Adrenal gland (tissue), 9 donors: ENCODE measurements at regions not wholly inside any gene's neighbourhood (a gene's known extent, or its start where the extent isn't known, plus 50 kb on each side); places are given as distances from the start of the nearest gene placed in this dataset.

Source experiments
- DNase-seq, 7 donors: peaks; one replicate each; pipeline ENCODE4 v3.0.0-alpha.2; 2019 to 2020
- H3K27ac ChIP-seq, 5 donors: fragments of 200-600 bp; sonication (generic) in 4 of 5; 1 replicate in 3 of 5; 2 replicates in 2 of 5; pipeline versions ENCODE4 v1.5.1 to v1.8.0; 2016 to 2020; ENCODE audit warnings: mild to moderate bottlenecking in 1 of 5
- H3K27me3 ChIP-seq: fragments of 200-600 bp; 2 replicates; pipeline ENCODE4 v1.8.0; 2021
- H3K36me3 ChIP-seq, 2 donors: fragments of 200-600 bp; replicated peaks in 1 of 2; 1 replicate in 1 of 2; 2 replicates in 1 of 2; pipeline versions ENCODE4 v1.5.1 to v1.8.0; 2018 to 2022
- H3K4me1 ChIP-seq, 2 donors: fragments of 200-600 bp; replicated peaks in 1 of 2; 1 replicate in 1 of 2; 2 replicates in 1 of 2; pipeline versions ENCODE4 v1.5.1 to v1.8.0; 2018 to 2021
- H3K4me3 ChIP-seq, 4 donors: fragments of 200-600 bp; sonication (generic) in 3 of 4; one replicate each; pipeline ENCODE4 v1.5.1; 2016 to 2018
- H3K9me3 ChIP-seq, 3 donors: fragments of 200-600 bp; sonication (generic) in 1 of 3; replicated peaks in 1 of 3; 1 replicate in 2 of 3; 2 replicates in 1 of 3; pipeline versions ENCODE4 v1.5.1 to v1.8.0; 2016 to 2021
- CTCF ChIP-seq, 6 experiments: fragments of 450-650 bp in 4 of 6; fragments of 200-600 bp in 2 of 6; sonication (generic) in 1 of 6; IDR thresholded peaks; 1 replicate in 5 of 6; 2 replicates in 1 of 6; pipeline versions ENCODE4 v1.5.1 to v1.8.0; 2016 to 2021; ENCODE audit warnings: antibody characterized with exemption in 6 of 6, mild to moderate bottlenecking in 2 of 6, moderate library complexity in 1 of 6
- POLR2A ChIP-seq, 2 donors: fragments of 450-650 bp; IDR thresholded peaks; one replicate each; pipeline ENCODE4 v1.6.1; 2017; ENCODE audit warnings: antibody characterized with exemption in 2 of 2, mild to moderate bottlenecking in 2 of 2, moderate library complexity in 1 of 2
- WGBS, 4 donors: extraction: QIAGEN DNeasy Blood & Tissue Kit in 2 of 4; methylation state at CpG; one replicate each; pipeline versions ENCODE4 v1.1.5 to v1.1.7; 2013 to 2017; 5-methylcytosine and 5-hydroxymethylcytosine counted together
- intact Hi-C, 2 donors: fragments of 100-400 bp; cut with DNase I; formaldehyde crosslinking; loops; one replicate each; pipeline versions ENCODE4 v1.14.1 to v1.15.0; 2022 to 2023
- donor health status: healthy with polysubstance abuse.
- donor health status: Bipolar disorder and iron deficiency.
- donor health status: DM: yes; HTN: yes; CAD: no.
- donor health status: DM: no; HTN: no; CAD: no.
- donor health status: DM: no; HTN: no; CAD: no.

- peaks cover 5% of the 10 kb centered on the region for H3K27me3 ChIP-seq
These were observed 139.6 kb upstream of the GPR26 start for GRCh38 chr10:123526356-123527064.

GRCh38 chr10:123527151-123527550 lies 139.0 kb upstream of the GPR26 start:
- Histone ChIP-seq H3K27ac (no peak overlapping the region), H3K4me1 (no peaks in the 10 kb centered on the region), H3K9me3 (no peaks in the 10 kb centered on the region), H3K27me3 (peaks cover 5% of the 10 kb centered on the region), H3K36me3 (no peaks in the 10 kb centered on the region), H3K4me3 (no peak overlapping the region)
- TF ChIP-seq POLR2A (IDR thresholded peaks at IDR 0.05) = no peak
- no peak for TF ChIP-seq CTCF (IDR thresholded peaks at IDR 0.05)
- no peak for DNase-seq
- intact Hi-C loops = no loop called here

More at GRCh38 chr10:123526356-123527064, 139.6 kb upstream of the GPR26 start:
- H3K4me1 ChIP-seq = no peaks in the 10 kb centered on the region
- no peak for TF ChIP-seq POLR2A (IDR thresholded peaks at IDR 0.05)
- TF ChIP-seq CTCF (IDR thresholded peaks at IDR 0.05) = no peak
- intact Hi-C loops = no loop called here
- no peak overlapping the region for H3K27ac ChIP-seq
- no peak overlapping the region for H3K4me3 ChIP-seq
- H3K36me3 ChIP-seq = no peaks in the 10 kb centered on the region
- 72 to 83% (median 77%) methylated on average over 5 to 7 of the region's 7 CpGs for WGBS, 4 donors
- H3K9me3 ChIP-seq = no peaks in the 10 kb centered on the region
- no peak for DNase-seq

- H3K4me3 ChIP-seq = no peak overlapping the region
- no peaks in the 10 kb centered on the region for H3K36me3 ChIP-seq
- no peak overlapping the region for H3K27ac ChIP-seq
- no peaks in the 10 kb centered on the region for H3K4me1 ChIP-seq
- H3K9me3 ChIP-seq = peaks cover 0 to 8% (median 0%) of the 10 kb centered on the region in 3 donors
- WGBS, 4 donors = 44 to 73% (median 60%) methylated on average over 2 to 10 of the region's 10 CpGs
- TF ChIP-seq CTCF (IDR thresholded peaks at IDR 0.05) = no peak
- no peak for TF ChIP-seq POLR2A (IDR thresholded peaks at IDR 0.05)
- no peak for DNase-seq
- peaks cover 5% of the 10 kb centered on the region for H3K27me3 ChIP-seq
- intact Hi-C loops = no loop called here
These were observed 136.9 kb upstream of the GPR26 start for GRCh38 chr10:123529146-123529760.

- WGBS, 4 donors = 61 to 67% (median 64%) methylated on average over 7 to 9 of the region's 9 CpGs
- Histone ChIP-seq H3K27me3 (peaks cover 5% of the 10 kb centered on the region), H3K9me3 (peaks cover 0 to 8% (median 0%) of the 10 kb centered on the region in 3 donors), H3K4me1 (no peaks in the 10 kb centered on the region), H3K4me3 (no peak overlapping the region), H3K27ac (no peak overlapping the region), H3K36me3 (no peaks in the 10 kb centered on the region)
- TF ChIP-seq POLR2A (IDR thresholded peaks at IDR 0.05) (no peak), CTCF (IDR thresholded peaks at IDR 0.05) (no peak)
- intact Hi-C loops = no loop called here
- DNase-seq = no peak
These were observed 135.8 kb upstream of the GPR26 start for GRCh38 chr10:123530166-123530870.
